ENCODE measurements at regions not wholly inside any gene's neighbourhood (a gene's known extent, or its start where the extent isn't known, plus 50 kb on each side); places are given as distances from the start of the nearest gene placed in this dataset.

- TF ChIP-seq NFIC (IDR thresholded peaks at IDR 0.05; ENCODE audit: low read depth, low read length) (no peak), ELK1 (IDR thresholded peaks at IDR 0.05; ENCODE audit: low read depth, low read length) (no peak), GABPA (IDR thresholded peaks at IDR 0.05; ENCODE audit: low read depth) (no peak), POLR2AphosphoS5 (IDR thresholded peaks at IDR 0.05; ENCODE audit: low read length) (no peak), FOS (IDR thresholded peaks at IDR 0.05; ENCODE audit: borderline replicate concordance, extremely low read depth, insufficient read length) (no peak), JUND (IDR thresholded peaks at IDR 0.05; ENCODE audit: low read depth, low read length) (no peak), TCF12 (IDR thresholded peaks at IDR 0.05; ENCODE audit: low read depth, low read length) (no peak), KDM1A (IDR thresholded peaks at IDR 0.05; ENCODE audit: borderline replicate concordance) (no peak), MAX (IDR thresholded peaks at IDR 0.05; ENCODE audit: low read depth, low read length) (no peak), CTCF (IDR thresholded peaks at IDR 0.05 in 2 of 3, conservative IDR thresholded peaks at IDR 0.05 in 1 of 3; ENCODE audit: control insufficient read depth in 2 of 3, extremely low read depth in 1 of 3, insufficient read depth in 1 of 3, low read depth in 3 of 3, low read length in 3 of 3) (no peak), POLR2A (IDR thresholded peaks at IDR 0.05; ENCODE audit: low read depth, low read length) (no peak), CBFB (IDR thresholded peaks at IDR 0.05; ENCODE audit: low read depth) (no peak), SP1 (IDR thresholded peaks at IDR 0.05; ENCODE audit: low read depth, low read length) (no peak), MEF2A (IDR thresholded peaks at IDR 0.05; ENCODE audit: insufficient read depth, low read depth, low read length) (no peak)
These were observed 595.9 kb downstream of the DTWD2 start for GRCh38 chr5:118392491-118392890.

Data from GM12878 (cell line).